ENCODE measurements at regions not wholly inside any gene's neighbourhood (a gene's known extent, or its start where the extent isn't known, plus 50 kb on each side); places are given as distances from the start of the nearest gene placed in this dataset.

DNA sequence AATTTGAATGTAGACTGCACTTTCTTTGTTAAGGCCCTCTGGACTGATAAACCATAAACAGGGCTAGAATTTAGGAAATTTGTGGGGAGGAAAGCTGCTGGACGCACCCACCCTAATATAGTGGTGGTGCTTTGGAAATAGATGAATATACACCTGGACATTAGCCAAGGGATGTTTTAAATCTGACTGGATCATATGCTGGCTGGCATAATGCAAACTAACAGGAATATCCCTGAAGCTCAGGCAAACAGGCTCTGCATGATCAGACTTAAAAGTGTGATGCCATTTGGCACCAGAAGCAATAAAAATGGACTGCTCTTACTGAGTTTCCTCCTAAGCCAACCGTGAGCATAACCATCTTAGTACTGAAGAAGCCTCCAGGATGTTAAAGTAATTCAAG lies 465.8 kb upstream of the ROBO1 start:
- Mint-ChIP-seq H3K4me3 (no peak overlapping the region), H3K27ac (no peak overlapping the region), H3K27me3 (ENCODE audit: low read depth) (no peaks in the 10 kb centered on the region), H3K36me3 (ENCODE audit: low read depth) (no peaks in the 10 kb centered on the region), H3K9me3 (peaks cover 5% of the 10 kb centered on the region), H3K4me1 (peaks cover 10% of the 10 kb centered on the region)
- TF ChIP-seq, protein P1, sequence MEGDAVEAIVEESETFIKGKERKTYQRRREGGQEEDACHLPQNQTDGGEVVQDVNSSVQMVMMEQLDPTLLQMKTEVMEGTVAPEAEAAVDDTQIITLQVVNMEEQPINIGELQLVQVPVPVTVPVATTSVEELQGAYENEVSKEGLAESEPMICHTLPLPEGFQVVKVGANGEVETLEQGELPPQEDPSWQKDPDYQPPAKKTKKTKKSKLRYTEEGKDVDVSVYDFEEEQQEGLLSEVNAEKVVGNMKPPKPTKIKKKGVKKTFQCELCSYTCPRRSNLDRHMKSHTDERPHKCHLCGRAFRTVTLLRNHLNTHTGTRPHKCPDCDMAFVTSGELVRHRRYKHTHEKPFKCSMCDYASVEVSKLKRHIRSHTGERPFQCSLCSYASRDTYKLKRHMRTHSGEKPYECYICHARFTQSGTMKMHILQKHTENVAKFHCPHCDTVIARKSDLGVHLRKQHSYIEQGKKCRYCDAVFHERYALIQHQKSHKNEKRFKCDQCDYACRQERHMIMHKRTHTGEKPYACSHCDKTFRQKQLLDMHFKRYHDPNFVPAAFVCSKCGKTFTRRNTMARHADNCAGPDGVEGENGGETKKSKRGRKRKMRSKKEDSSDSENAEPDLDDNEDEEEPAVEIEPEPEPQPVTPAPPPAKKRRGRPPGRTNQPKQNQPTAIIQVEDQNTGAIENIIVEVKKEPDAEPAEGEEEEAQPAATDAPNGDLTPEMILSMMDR (IDR thresholded peaks at IDR 0.05; ENCODE audit: unreplicated experiment in 3 of 3): no peak

DNA sequence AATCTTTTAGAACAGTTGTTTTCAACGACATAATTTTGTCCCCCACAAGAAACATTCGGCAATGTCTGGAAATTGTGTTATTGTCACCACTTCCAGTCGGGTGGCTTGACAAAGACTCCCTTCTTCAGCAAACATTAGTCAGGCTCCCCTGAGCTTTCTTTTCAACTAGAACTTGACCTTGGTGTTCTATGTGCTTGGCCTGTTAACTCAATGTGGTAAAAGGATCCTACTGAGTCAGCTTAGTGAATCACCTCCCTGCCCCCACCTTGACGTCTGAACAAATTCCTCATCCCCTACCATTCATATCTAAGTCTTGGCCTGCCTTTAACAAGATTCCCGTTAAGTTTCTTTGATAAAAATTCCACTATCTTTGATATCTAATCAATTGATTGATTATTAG lies 465.0 kb upstream of the ROBO1 start:
- Mint-ChIP-seq H3K4me1 (peaks cover 3% of the 10 kb centered on the region), H3K9me3 (peaks cover 6% of the 10 kb centered on the region), H3K27ac (no peak overlapping the region), H3K27me3 (ENCODE audit: low read depth) (no peaks in the 10 kb centered on the region), H3K36me3 (ENCODE audit: low read depth) (no peaks in the 10 kb centered on the region), H3K4me3 (no peak overlapping the region)
- TF ChIP-seq, protein P1 (IDR thresholded peaks at IDR 0.05; ENCODE audit: unreplicated experiment in 3 of 3): no peak

DNA sequence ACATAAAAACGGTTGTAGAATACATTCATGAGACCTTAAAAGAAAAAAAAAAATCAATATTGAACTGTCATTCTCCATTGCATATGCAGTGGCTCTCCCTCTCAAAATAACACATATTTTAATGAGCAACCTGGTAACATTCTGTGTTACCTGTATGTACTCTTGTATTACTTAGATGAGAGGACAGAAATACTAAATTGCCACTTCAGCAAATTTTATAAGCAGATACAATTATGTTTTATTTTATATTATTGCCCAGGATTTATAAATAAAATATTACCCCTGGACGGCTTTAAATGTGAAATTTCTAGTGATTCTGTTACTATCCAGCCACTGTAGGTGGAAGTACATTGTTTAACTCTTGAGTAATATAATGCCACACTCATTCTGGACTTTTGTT lies 463.2 kb upstream of the ROBO1 start:
- TF ChIP-seq, protein P1 (IDR thresholded peaks at IDR 0.05; ENCODE audit: unreplicated experiment in 3 of 3): no peak

DNA sequence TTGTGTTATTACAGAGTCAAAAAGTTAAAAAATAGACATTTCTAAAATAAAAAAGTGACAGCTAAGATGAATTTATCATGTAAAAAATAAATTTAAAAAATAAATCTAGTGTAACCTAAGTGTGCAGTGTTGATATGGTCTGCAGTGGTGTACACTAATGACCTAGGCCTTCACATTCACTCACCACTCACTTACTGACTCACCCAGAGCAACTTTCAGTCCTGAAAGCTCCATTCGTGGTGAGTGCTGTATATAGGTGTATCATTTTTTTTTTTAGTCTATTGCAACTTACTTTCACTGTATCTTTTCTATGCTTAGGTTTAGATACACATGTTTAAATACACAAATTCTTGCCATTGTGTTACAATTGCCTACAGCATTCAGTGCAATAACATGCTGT lies 459.4 kb upstream of the ROBO1 start:
- no peak overlapping the region for H3K4me3 Mint-ChIP-seq
- H3K27ac Mint-ChIP-seq: no peak overlapping the region
- TF ChIP-seq, protein P1 (IDR thresholded peaks at IDR 0.05; ENCODE audit: unreplicated experiment in 3 of 3): no peak
- H3K9me3 Mint-ChIP-seq: peaks cover 9% of the 10 kb centered on the region
- H3K4me1 Mint-ChIP-seq: no peaks in the 10 kb centered on the region
- H3K27me3 Mint-ChIP-seq (ENCODE audit: low read depth): no peaks in the 10 kb centered on the region
- H3K36me3 Mint-ChIP-seq (ENCODE audit: low read depth): no peaks in the 10 kb centered on the region

More for the DNA sequence above, 463.2 kb upstream of the ROBO1 start:
- peaks cover 9% of the 10 kb centered on the region for H3K9me3 Mint-ChIP-seq
- no peak overlapping the region for H3K4me3 Mint-ChIP-seq
- no peaks in the 10 kb centered on the region for H3K4me1 Mint-ChIP-seq
- no peak overlapping the region for H3K27ac Mint-ChIP-seq
- H3K36me3 Mint-ChIP-seq (ENCODE audit: low read depth): no peaks in the 10 kb centered on the region
- H3K27me3 Mint-ChIP-seq (ENCODE audit: low read depth): no peaks in the 10 kb centered on the region

DNA sequence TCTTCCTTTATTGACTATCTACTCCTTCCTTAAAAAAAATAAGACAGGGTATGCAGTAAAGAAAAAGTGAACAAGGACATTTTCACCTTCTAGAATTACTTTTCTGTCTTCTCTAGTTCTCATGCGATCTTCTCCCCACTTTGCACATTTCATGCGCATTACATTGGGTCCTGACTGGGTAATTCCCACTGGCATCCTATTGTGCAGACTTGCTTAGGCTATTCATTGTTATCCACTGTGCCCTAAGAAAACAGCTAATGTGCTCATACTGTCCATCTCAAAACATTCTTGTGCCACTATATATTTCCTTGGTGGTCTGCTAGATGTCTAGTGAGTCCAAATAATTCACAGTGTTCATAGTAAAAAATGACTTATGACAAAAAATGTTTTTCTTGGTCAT lies 447.4 kb upstream of the ROBO1 start:
- TF ChIP-seq, protein P1 (IDR thresholded peaks at IDR 0.05; ENCODE audit: unreplicated experiment in 3 of 3): no peak
- Mint-ChIP-seq H3K9me3 (no peaks in the 10 kb centered on the region), H3K27ac (no peak overlapping the region), H3K27me3 (ENCODE audit: low read depth) (no peaks in the 10 kb centered on the region), H3K36me3 (ENCODE audit: low read depth) (no peaks in the 10 kb centered on the region), H3K4me1 (peaks cover 9% of the 10 kb centered on the region), H3K4me3 (no peak overlapping the region)

DNA sequence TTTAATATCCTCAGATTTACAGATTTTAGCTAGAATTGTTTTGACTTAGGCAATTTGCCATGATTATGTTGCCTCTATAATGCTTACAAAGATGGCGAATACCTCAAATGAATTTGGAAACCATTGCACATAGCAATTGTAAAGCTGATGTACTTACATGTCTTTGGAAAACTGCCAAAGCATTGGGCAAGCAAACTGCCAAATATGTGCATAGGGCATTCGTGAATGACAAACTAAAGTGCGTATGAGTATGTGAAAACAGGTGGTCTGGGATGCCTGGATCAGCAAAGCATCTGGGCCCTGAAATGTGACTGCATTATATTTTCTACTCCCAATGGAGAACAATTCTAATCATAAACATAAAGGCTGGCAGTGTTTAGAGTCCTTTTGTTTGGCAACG lies 445.3 kb upstream of the ROBO1 start:
- H3K36me3 Mint-ChIP-seq (ENCODE audit: low read depth): no peaks in the 10 kb centered on the region
- no peak overlapping the region for H3K27ac Mint-ChIP-seq
- H3K27me3 Mint-ChIP-seq (ENCODE audit: low read depth): no peaks in the 10 kb centered on the region
- no peaks in the 10 kb centered on the region for H3K9me3 Mint-ChIP-seq
- peaks cover 9% of the 10 kb centered on the region for H3K4me1 Mint-ChIP-seq
- H3K4me3 Mint-ChIP-seq: no peak overlapping the region
- TF ChIP-seq, protein P1 (IDR thresholded peaks at IDR 0.05; ENCODE audit: unreplicated experiment in 3 of 3): no peak

Measured in nephron (organoid).